H1 (cell line): ENCODE measurements at regions not wholly inside any gene's neighbourhood (a gene's known extent, or its start where the extent isn't known, plus 50 kb on each side); places are given as distances from the start of the nearest gene placed in this dataset.

Experiments
- ATF2 ChIP-seq: IDR thresholded peaks from 2 replicates; pipeline ENCODE4 v1.6.1; 2012; ENCODE audit warnings: low read length, inconsistent platforms
- BCL11A ChIP-seq, 2 experiments: IDR thresholded peaks; one replicate each; pipeline ENCODE4 v1.6.1; 2011; ENCODE audit warnings: low read depth in 2 of 2, low read length in 2 of 2, mild to moderate bottlenecking in 2 of 2
- GTF2F1 ChIP-seq: IDR thresholded peaks from 2 replicates; pipeline ENCODE4 v1.6.1; 2012; ENCODE audit warnings: low read depth, low read length, improper control_type of control experiment, borderline replicate concordance
- JUN ChIP-seq: IDR thresholded peaks from 2 replicates; pipeline ENCODE4 v1.6.1; 2011; ENCODE audit warnings: low read depth, mild to moderate bottlenecking, improper control_type of control experiment, low read length
- RXRA ChIP-seq: IDR thresholded peaks from 2 replicates; pipeline ENCODE4 v1.6.1; 2011; ENCODE audit warnings: low read depth, mild to moderate bottlenecking, low read length, moderate library complexity; ENCODE audit not compliant: insufficient read depth
- TAF1 ChIP-seq: IDR thresholded peaks from 2 replicates; pipeline ENCODE4 v1.6.1; 2011; ENCODE audit warnings: mild to moderate bottlenecking, low read depth, low read length
- TBP ChIP-seq: IDR thresholded peaks from 2 replicates; pipeline ENCODE4 v1.6.1; 2011; ENCODE audit warnings: low read depth, low read length, improper control_type of control experiment

- TF ChIP-seq ATF2 (no peak), TBP (no peak), RXRA (no peak), BCL11A (IDR thresholded peaks at IDR 0.05; ENCODE audit: low read depth in 2 of 2, low read length in 2 of 2) (no peak), GTF2F1 (no peak), TAF1 (no peak), JUN (no peak)
Observed at GRCh38 chr2:146317959-146318358, 1526.9 kb upstream of the ACVR2A start (continued).
